ENCODE measurements at regions not wholly inside any gene's neighbourhood (a gene's known extent, or its start where the extent isn't known, plus 50 kb on each side); places are given as distances from the start of the nearest gene placed in this dataset.
"Not testable (repeated sequence)": the region's sequence is repeated elsewhere in the genome, so short reads cannot be mapped to it uniquely, and the experiment has no call there.

- H3K9ac ChIP-seq = no peak overlapping the region
- Mint-ChIP-seq H3K4me1 (no peaks in the 10 kb centered on the region), H3K4me3 (no peak overlapping the region), H3K27me3 (ENCODE audit: insufficient read depth, low read depth) (no peaks in the 10 kb centered on the region), H3K27ac (no peak overlapping the region), H3K9me3 (no peaks in the 10 kb centered on the region), H3K36me3 (peaks cover 2% of the 10 kb centered on the region)
- no peak overlapping the region for H3K27ac ChIP-seq
- H3K27me3 ChIP-seq = no peaks in the 10 kb centered on the region
- no peak for DNase-seq (ENCODE audit: low spot score)
- H2AFZ ChIP-seq (replicated peaks) = no peak overlapping the region
- TF ChIP-seq EZH2 (IDR thresholded peaks at IDR 0.05) = no peak
- TF ChIP-seq EZH2phosphoT487 (IDR thresholded peaks at IDR 0.05) = no peak
- TF ChIP-seq CTCF (IDR thresholded peaks at IDR 0.05) = no peak
- H3K36me3 ChIP-seq = no peaks in the 10 kb centered on the region
- H3K79me2 ChIP-seq (ENCODE audit: low read depth) = no peaks in the 10 kb centered on the region
- H3K4me2 ChIP-seq = no peak overlapping the region
- no peaks in the 10 kb centered on the region for H3F3A ChIP-seq (ENCODE audit: low read depth)
- no peaks in the 10 kb centered on the region for H4K20me1 ChIP-seq (ENCODE audit: low read depth)
- no peaks in the 10 kb centered on the region for H3K4me1 ChIP-seq
- H3K9me3 ChIP-seq (ENCODE audit: low read depth) = no peaks in the 10 kb centered on the region
- H3K4me3 ChIP-seq = no peak overlapping the region
Measured at GRCh38 chr10:45548068-45548467, 124.5 kb downstream of the ZFAND4 start.

- DNase-seq (ENCODE audit: low spot score) = no peak
- Histone ChIP-seq H3K36me3 (no peaks in the 10 kb centered on the region), H3K9me3 (ENCODE audit: low read depth) (no peaks in the 10 kb centered on the region), H3F3A (ENCODE audit: low read depth) (no peaks in the 10 kb centered on the region), H4K20me1 (ENCODE audit: low read depth) (no peaks in the 10 kb centered on the region), H3K4me3 (no peak overlapping the region), H3K27ac (no peak overlapping the region), H3K4me1 (no peaks in the 10 kb centered on the region), H3K79me2 (ENCODE audit: low read depth) (no peaks in the 10 kb centered on the region), H3K4me2 (no peak overlapping the region), H2AFZ (replicated peaks) (no peak overlapping the region), H3K9ac (no peak overlapping the region), H3K27me3 (no peaks in the 10 kb centered on the region)
- Mint-ChIP-seq H3K27me3 (ENCODE audit: insufficient read depth, low read depth) (no peaks in the 10 kb centered on the region), H3K27ac (no peak overlapping the region), H3K4me1 (no peaks in the 10 kb centered on the region), H3K4me3 (no peak overlapping the region), H3K36me3 (peaks cover 2% of the 10 kb centered on the region), H3K9me3 (no peaks in the 10 kb centered on the region)
- TF ChIP-seq CTCF (IDR thresholded peaks at IDR 0.05) = no peak
Measured at GRCh38 chr10:45547207-45547606, 125.4 kb downstream of the ZFAND4 start.

- Mint-ChIP-seq H3K27ac (no peak overlapping the region), H3K9me3 (no peaks in the 10 kb centered on the region), H3K36me3 (peaks cover 2% of the 10 kb centered on the region), H3K4me3 (no peak overlapping the region), H3K4me1 (no peaks in the 10 kb centered on the region), H3K27me3 (ENCODE audit: insufficient read depth, low read depth) (no peaks in the 10 kb centered on the region)
- Histone ChIP-seq H3K9ac (no peak overlapping the region), H3K4me1 (no peaks in the 10 kb centered on the region), H3K79me2 (ENCODE audit: low read depth) (no peaks in the 10 kb centered on the region), H3F3A (ENCODE audit: low read depth) (no peaks in the 10 kb centered on the region), H4K20me1 (ENCODE audit: low read depth) (no peaks in the 10 kb centered on the region), H3K27me3 (no peaks in the 10 kb centered on the region), H3K36me3 (no peaks in the 10 kb centered on the region), H3K4me2 (no peak overlapping the region), H3K27ac (no peak overlapping the region), H3K9me3 (ENCODE audit: low read depth) (no peaks in the 10 kb centered on the region), H3K4me3 (no peak overlapping the region), H2AFZ (replicated peaks) (no peak overlapping the region)
- DNase-seq (ENCODE audit: low spot score) = no peak
- TF ChIP-seq EZH2 (IDR thresholded peaks at IDR 0.05) (no peak), CTCF (IDR thresholded peaks at IDR 0.05) (no peak), EZH2phosphoT487 (IDR thresholded peaks at IDR 0.05) (no peak)
Measured at GRCh38 chr10:45545150-45545549, 127.4 kb downstream of the ZFAND4 start.

GRCh38 chr10:45544191-45544590 is 128.4 kb downstream of the ZFAND4 start:
- no peaks in the 10 kb centered on the region for H3K79me2 ChIP-seq (ENCODE audit: low read depth)
- H3K36me3 Mint-ChIP-seq = no peaks in the 10 kb centered on the region
- H3K27ac Mint-ChIP-seq = no peak overlapping the region
- H3K9me3 ChIP-seq (ENCODE audit: low read depth) = no peaks in the 10 kb centered on the region
- DNase-seq (ENCODE audit: low spot score) = no peak
- H3K4me3 ChIP-seq = no peak overlapping the region
- no peaks in the 10 kb centered on the region for H4K20me1 ChIP-seq (ENCODE audit: low read depth)
- no peak overlapping the region for H3K4me3 Mint-ChIP-seq
- H2AFZ ChIP-seq (replicated peaks) = no peak overlapping the region
- no peak overlapping the region for H3K4me2 ChIP-seq
- H3K36me3 ChIP-seq = no peaks in the 10 kb centered on the region
- H3K4me1 ChIP-seq = no peaks in the 10 kb centered on the region
- no peaks in the 10 kb centered on the region for H3K27me3 ChIP-seq
- no peak overlapping the region for H3K27ac ChIP-seq
- H3K9me3 Mint-ChIP-seq = no peaks in the 10 kb centered on the region
- no peak overlapping the region for H3K9ac ChIP-seq
- no peaks in the 10 kb centered on the region for H3F3A ChIP-seq (ENCODE audit: low read depth)
- TF ChIP-seq EZH2phosphoT487 (IDR thresholded peaks at IDR 0.05) (no peak), CTCF (IDR thresholded peaks at IDR 0.05) (no peak), EZH2 (IDR thresholded peaks at IDR 0.05) (no peak)
- H3K27me3 Mint-ChIP-seq (ENCODE audit: insufficient read depth, low read depth) = no peaks in the 10 kb centered on the region
- no peaks in the 10 kb centered on the region for H3K4me1 Mint-ChIP-seq

- not testable (repeated sequence) for H3K9me3 ChIP-seq (ENCODE audit: low read depth); H3K9ac ChIP-seq; H2AFZ ChIP-seq (replicated peaks); H4K20me1 ChIP-seq (ENCODE audit: low read depth); H3K4me1 Mint-ChIP-seq; H3K36me3 Mint-ChIP-seq; H3K4me1 ChIP-seq; H3K27me3 ChIP-seq; H3K4me3 ChIP-seq; H3K9me3 Mint-ChIP-seq; H3K4me3 Mint-ChIP-seq; H3K4me2 ChIP-seq; H3K27ac Mint-ChIP-seq; H3F3A ChIP-seq (ENCODE audit: low read depth); H3K27ac ChIP-seq; DNase-seq (ENCODE audit: low spot score); H3K27me3 Mint-ChIP-seq (ENCODE audit: insufficient read depth, low read depth); H3K36me3 ChIP-seq; H3K79me2 ChIP-seq (ENCODE audit: low read depth)
Measured at GRCh38 chr10:45541032-45541431, 131.5 kb downstream of the ZFAND4 start.

All from neural progenitor cell (in vitro differentiated cells).